ENCODE measurements at regions not wholly inside any gene's neighbourhood (a gene's known extent, or its start where the extent isn't known, plus 50 kb on each side); places are given as distances from the start of the nearest gene placed in this dataset.

DNA sequence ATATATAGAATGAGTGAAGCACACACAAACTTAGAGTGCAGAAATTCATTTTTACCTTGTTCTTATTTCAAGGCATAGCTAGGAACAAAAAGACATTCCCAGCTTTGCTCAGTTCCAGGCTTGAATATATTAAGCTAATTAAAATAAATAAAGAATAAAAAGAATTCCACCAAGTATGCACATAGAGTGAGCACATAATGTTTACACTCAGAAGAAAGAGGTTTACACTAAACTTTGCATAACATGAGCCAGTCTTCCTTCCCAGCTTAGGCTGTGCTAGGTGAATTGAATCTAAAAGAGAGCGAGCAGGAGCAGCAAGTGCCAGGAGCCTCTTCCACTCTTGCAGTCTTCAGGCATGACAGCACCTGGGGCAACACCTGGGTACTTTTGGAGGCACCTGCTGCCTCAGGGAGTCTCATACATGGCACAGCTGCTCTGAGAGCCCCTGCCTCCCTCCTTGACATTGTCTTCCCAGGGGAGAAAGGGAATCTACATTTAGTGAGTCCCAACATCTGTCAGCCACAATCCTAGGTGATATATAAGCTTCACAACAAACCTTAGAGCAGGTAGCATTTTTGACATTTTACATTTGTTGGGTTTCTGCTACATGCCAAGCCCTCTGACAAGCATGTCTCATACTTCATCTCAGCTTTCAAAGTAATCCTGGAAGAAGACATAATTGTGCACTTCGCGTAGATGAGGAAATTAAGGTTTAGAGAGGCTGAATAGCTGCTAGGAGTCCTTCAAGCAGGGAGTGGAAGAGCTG is 732.7 kb upstream of the TENM4 start:
- no peaks in the 10 kb centered on the region for H3K36me3 ChIP-seq
- no peak for TF ChIP-seq POLR2A (IDR thresholded peaks at IDR 0.05)
- TF ChIP-seq, protein P1, sequence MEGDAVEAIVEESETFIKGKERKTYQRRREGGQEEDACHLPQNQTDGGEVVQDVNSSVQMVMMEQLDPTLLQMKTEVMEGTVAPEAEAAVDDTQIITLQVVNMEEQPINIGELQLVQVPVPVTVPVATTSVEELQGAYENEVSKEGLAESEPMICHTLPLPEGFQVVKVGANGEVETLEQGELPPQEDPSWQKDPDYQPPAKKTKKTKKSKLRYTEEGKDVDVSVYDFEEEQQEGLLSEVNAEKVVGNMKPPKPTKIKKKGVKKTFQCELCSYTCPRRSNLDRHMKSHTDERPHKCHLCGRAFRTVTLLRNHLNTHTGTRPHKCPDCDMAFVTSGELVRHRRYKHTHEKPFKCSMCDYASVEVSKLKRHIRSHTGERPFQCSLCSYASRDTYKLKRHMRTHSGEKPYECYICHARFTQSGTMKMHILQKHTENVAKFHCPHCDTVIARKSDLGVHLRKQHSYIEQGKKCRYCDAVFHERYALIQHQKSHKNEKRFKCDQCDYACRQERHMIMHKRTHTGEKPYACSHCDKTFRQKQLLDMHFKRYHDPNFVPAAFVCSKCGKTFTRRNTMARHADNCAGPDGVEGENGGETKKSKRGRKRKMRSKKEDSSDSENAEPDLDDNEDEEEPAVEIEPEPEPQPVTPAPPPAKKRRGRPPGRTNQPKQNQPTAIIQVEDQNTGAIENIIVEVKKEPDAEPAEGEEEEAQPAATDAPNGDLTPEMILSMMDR (IDR thresholded peaks at IDR 0.05) = no peak
- H3K9me3 ChIP-seq = peaks cover 0 to 8% (median 0%) of the 10 kb centered on the region in 3 donors
- intact Hi-C loops (cut with DNase I) = no loop called here
- no peak for DNase-seq
- 71 to 79% methylated on average over 3 of the region's 3 CpGs for WGBS, 2 donors
- no peak overlapping the region for H3K27ac ChIP-seq
- H3K4me3 ChIP-seq = no peak overlapping the region
- no peaks in the 10 kb centered on the region for H3K27me3 ChIP-seq
- H3K4me1 ChIP-seq = no peaks in the 10 kb centered on the region

GRCh38 chr11:80168796-80169195 is 728.0 kb upstream of the TENM4 start:
- intact Hi-C loops (cut with DNase I) = no loop called here
- DNase-seq = no peak
- WGBS, 2 donors = 82 to 84% methylated on average over 2 of the region's 2 CpGs
- Histone ChIP-seq H3K27ac (no peak overlapping the region), H3K4me3 (no peak overlapping the region), H3K36me3 (no peaks in the 10 kb centered on the region), H3K9me3 (peaks cover 0 to 8% (median 0%) of the 10 kb centered on the region in 3 donors), H3K27me3 (no peaks in the 10 kb centered on the region), H3K4me1 (no peaks in the 10 kb centered on the region)
- TF ChIP-seq, protein P1 (IDR thresholded peaks at IDR 0.05) = no peak
- no peak for TF ChIP-seq POLR2A (IDR thresholded peaks at IDR 0.05)

GRCh38 chr11:80167766-80168165 is 726.9 kb upstream of the TENM4 start:
- Histone ChIP-seq H3K4me3 (no peak overlapping the region), H3K36me3 (no peaks in the 10 kb centered on the region), H3K27ac (no peak overlapping the region), H3K9me3 (peaks cover 0 to 8% (median 0%) of the 10 kb centered on the region in 3 donors), H3K4me1 (no peaks in the 10 kb centered on the region), H3K27me3 (no peaks in the 10 kb centered on the region)
- intact Hi-C loops (cut with DNase I) = no loop called here
- WGBS, 2 donors = 65 to 66% methylated on average over 3 of the region's 3 CpGs
- TF ChIP-seq, protein P1 (IDR thresholded peaks at IDR 0.05) = no peak
- TF ChIP-seq POLR2A (IDR thresholded peaks at IDR 0.05) = no peak
- no peak for DNase-seq

DNA sequence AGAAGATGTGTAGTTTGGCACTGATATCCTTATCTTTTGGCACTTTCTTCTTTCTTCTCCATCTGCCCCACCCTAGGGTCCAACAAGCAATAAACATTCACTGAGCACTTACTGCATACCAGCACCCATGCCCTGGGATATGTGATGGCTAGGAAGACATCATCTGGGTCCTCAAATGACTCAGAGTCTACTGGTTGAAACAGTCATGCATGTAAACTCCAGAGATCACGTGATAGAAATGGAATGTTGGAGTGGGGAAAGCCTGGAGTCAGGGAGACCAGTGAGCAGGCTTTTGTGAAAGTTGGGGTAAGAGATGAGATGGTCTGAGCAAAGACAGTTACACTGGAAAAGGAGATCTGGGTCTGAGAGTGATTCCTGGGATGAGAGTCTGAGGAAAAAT is 724.9 kb upstream of the TENM4 start:
- H3K27me3 ChIP-seq = no peaks in the 10 kb centered on the region
- H3K36me3 ChIP-seq = no peaks in the 10 kb centered on the region
- no peak overlapping the region for H3K27ac ChIP-seq
- H3K4me3 ChIP-seq = no peak overlapping the region
- WGBS, 2 donors = 56 to 69% methylated on average over 1 of the region's 1 CpG
- intact Hi-C loops (cut with DNase I) = no loop called here
- H3K9me3 ChIP-seq = peaks cover 0 to 8% (median 0%) of the 10 kb centered on the region in 3 donors
- H3K4me1 ChIP-seq = no peaks in the 10 kb centered on the region
- TF ChIP-seq, protein P1 (IDR thresholded peaks at IDR 0.05) = no peak
- TF ChIP-seq POLR2A (IDR thresholded peaks at IDR 0.05) = no peak
- DNase-seq = no peak

GRCh38 chr11:80163441-80163840 is 722.6 kb upstream of the TENM4 start:
- no peak overlapping the region for H3K27ac ChIP-seq
- no peaks in the 10 kb centered on the region for H3K27me3 ChIP-seq
- no peak for DNase-seq
- WGBS, 2 donors = 63 to 67% methylated on average over 1 of the region's 1 CpG
- TF ChIP-seq, protein P1 (IDR thresholded peaks at IDR 0.05) = no peak
- TF ChIP-seq POLR2A (IDR thresholded peaks at IDR 0.05) = no peak
- H3K4me1 ChIP-seq = no peaks in the 10 kb centered on the region
- no peak overlapping the region for H3K4me3 ChIP-seq
- intact Hi-C loops (cut with DNase I) = no loop called here
- H3K36me3 ChIP-seq = no peaks in the 10 kb centered on the region
- no peaks in the 10 kb centered on the region for H3K9me3 ChIP-seq
